ENCODE measurements at regions not wholly inside any gene's neighbourhood (a gene's known extent, or its start where the extent isn't known, plus 50 kb on each side); places are given as distances from the start of the nearest gene placed in this dataset.

DNA sequence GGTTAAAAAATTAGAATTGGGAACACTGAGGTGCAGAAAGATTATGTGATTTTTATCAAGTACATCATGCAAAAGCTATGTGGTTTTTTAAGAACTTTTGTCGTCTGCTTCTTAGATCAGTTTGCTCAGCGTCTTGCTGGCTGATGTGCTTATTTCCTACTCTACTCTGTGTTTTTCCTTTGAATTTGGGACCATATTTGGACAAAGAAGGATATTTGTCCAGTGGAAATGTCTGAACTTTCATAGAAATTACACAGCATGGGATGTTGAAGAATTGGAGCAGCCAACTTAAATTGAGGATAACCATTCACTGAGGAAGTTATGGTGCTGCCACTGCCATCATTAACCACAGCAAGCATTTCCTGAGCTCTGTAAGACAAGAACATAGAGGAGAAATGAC, 252.8 kb upstream of the HS3ST5 start:
- no peak for DNase-seq

DNA sequence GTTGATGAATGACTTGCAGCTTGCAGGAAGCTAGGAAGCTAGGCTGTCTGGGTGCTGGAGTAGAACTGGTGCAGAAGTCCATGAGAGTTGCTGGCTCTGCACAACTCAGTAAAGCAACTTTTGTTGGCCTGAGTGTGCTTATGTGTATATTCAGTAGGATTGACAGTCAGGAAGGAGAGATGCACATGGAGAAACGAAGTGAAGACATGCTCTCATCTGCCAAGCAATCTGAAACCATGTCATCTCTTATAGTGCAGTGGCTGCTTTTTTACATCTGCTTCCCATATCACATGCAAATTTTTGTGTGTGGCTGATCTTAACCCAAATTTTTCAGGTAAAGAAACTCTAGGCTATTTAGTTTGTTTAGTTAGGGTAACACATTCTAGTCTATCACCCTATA, 252.4 kb upstream of the HS3ST5 start:
- no peak for DNase-seq

DNA sequence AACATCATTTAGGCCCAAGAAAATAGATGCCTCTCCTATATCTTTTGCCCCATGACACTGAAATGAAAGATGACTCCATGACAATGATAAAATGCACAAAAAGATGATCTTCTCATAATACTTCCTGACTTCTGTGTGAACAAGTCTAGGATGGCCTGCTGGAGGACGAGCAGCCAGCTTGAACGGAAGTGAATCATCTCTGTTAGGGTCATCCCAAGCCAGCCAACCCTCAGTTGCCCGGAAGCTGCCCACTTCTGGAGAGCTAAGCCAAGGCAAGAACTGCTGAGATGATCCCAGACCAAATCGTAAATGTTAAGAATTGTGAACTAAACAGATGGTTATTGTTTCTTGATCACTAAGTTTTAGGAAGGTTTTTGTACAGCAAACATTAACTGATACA, 249.7 kb upstream of the HS3ST5 start:
- no peak for DNase-seq

DNA sequence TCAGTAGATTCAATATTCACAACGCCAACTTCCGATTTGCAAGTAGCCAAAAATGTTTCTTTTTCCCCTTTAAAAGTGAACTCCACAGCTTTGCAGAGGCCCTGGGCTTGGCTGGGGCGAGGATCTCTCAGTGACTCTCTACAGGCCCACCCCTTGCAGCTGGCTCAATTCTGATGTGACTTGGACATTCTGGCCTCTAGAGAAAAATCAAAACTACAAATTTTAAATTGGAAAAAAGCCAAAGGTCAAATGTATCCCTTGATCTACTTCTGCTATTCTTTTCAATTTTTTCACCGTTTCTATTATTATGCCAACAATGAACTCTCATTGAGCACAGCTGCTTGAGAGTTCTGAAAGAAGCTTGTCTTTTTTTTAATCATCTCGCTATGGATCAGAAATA, 245.9 kb upstream of the HS3ST5 start:
- no peak for DNase-seq

DNA sequence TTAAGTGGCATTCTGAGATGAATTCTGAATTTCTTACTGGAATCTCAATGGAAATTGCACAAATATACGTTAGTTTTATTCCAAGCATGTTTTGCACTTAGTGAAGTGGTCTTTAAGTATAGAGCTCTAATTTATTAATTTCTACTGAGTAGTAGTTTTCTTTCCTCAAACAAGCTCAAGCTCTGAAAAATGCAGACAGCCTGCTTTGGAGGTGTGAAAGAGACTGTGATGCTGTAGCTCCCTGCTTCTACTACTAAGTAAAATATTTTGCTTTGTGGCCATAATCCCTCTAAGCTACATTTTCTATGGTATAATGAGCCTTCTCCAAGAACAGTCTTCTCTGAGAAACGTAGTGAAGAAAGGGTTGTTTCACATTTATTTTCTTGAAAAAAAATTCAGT, 243.5 kb upstream of the HS3ST5 start:
- DNase-seq, result no peak

DNA sequence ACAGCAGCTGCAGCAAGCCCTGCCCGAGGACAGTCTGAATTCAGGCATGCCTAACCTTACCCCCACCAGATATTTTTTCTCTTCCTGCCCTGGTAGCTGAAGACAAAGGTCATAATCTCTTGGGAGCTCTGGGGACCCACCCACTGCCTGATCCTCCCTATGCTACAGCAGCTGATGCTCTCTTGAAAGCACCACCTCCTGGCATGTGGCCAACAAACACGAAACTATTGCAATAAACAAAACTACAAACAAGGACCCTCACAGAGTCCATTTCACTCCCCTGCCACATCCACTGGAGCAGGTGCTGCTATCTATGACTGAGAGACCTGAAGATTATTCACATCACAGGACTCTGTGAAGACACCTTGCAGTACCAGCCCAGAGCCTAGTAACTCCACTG, 238.5 kb upstream of the HS3ST5 start:
- DNase-seq, result no peak

DNA sequence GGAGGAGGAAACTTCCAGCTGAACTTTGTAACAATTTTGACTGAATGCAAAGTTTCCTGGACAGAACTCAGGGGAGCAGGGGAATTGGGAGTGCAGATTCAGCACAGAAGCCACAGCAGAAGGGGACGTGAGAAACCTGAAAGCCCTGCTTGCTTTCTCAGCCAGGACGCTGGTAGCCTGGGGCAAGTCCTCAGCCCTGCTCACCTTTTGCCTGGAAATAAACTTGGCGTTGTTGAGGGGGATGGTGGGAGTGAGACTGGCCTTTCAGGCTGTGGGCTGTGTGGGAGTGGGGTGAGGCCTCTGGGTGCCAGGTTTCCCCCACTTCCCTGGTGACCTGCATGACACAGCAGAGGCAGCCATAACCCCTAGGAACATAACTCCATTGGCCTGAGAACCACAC, 238.1 kb upstream of the HS3ST5 start:
- DNase-seq, result no peak

DNA sequence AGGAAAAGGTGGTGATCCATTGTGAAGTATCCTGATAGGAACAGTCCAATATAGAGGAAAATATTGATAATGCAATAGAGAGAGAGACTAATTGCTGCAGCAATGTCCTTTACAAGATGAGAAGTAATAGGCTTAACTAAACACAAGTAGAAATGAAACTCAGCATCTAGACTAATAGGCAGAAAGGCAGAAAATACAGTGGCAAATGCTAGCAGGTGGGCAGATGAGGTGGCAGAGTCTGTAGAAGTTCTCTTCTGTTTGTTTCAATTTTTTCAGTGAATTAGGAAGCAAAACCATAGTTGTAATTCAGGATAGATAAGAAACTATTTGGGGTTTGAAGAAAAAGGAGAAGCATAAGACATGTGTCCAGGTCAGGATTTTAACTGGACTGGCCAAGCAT, 236.7 kb upstream of the HS3ST5 start:
- no peak for DNase-seq

DNA sequence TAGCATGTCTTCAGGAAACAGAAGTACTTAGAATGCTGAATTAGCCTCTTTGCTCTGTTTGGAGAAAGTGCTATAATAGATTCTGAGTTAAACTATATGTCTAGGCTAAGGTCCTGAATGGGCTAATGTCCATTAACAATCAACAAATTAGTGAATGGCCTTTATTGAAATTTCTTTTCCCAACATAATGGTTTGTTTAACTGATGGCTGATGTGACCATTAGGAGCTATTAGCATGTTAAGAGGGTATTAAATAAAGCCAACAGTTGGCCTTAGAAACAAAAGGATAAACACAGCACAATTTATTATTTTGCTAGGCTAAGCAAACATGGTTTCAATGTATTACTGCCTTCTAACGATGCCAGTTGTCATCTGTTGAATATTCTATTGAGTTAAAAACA, 234.3 kb upstream of the HS3ST5 start:
- peak; percentile 82 for DNase-seq

DNA sequence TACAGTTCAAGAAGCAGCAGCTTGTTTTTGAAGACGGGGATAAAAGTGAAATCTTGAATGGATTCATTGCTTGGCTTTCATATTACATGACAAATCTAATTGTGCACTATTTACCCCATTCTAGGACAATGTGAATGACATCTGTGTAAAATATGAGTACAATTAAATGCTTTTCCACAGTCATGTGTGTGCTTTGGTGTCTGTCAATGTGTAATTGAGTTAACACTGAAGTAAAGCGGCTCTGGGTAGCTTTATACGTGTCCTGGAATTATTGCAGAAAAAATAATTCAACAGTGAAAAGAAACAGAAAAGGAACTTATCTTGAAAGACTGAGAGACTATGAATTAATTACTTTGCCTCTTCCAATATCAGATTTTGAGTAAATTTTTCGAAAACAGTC, 233.5 kb upstream of the HS3ST5 start:
- DNase-seq, result no peak

DNA sequence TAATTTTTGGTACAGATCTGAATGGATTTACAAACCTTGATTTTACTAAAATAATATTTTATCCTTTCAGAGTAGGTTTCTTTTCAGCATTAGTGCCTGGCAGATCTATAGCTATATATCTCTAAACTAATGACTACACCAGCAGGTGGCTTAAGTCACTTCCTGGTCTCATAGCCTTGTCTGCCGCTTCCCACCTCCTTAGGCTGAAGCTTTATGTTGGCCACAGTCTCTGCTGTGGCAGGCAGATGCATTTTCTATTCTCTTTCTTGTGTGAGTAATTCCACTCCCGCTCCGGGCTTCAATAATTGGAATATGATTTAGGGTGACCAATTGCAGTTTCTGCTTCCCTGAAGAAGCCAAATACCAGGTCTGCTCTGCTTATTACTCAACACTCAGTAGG, 226.8 kb upstream of the HS3ST5 start:
- DNase-seq, result no peak

DNA sequence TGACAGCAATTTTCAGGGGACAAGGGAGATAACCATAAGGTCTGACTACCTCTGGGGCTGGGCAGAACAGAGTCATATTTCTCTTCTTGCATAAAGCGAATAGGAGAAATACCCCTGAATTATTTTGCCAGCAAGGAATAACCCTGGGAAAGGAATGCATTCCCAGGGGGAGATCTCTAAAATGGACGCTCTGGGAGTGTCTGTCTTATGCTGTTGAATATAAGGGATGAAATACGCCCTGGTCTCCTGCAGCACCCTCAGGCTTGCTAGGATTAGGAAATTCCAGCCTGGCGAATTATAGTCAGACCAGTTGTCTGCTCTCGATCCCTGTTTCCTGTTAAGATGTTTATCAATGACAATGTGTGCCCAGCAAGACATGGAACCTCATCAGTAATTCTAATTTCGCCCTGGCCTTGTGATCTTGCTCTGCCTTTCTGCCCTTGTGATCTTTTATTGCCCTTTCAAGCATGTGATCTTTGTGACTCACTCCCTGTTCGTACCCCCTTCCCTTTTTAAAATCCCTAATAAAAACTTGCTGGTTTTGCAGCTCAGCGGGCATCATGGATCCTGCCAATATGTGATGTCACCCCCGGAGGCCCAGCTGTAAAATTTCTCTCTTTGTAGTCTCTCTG, 221.6 kb upstream of the HS3ST5 start:
- no peak for DNase-seq

DNA sequence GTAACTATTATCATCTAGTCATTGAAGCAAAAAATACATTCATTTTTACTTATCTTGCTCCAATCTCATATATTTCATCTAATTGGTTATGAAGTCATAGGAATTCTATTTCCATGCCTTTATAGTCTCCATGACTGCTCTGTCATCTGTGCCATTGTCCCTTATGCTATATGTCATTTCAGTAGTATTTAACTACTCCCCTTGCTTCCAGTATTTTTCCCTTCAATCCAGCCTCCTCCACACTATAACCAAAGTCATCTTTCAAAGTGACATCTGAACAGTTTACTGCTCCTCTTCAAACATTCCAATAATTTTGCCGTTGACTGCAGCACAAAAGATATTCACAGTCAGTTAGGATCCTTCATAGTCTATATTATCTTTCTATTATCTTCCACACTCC, 216.6 kb upstream of the HS3ST5 start:
- no peak for DNase-seq

DNA sequence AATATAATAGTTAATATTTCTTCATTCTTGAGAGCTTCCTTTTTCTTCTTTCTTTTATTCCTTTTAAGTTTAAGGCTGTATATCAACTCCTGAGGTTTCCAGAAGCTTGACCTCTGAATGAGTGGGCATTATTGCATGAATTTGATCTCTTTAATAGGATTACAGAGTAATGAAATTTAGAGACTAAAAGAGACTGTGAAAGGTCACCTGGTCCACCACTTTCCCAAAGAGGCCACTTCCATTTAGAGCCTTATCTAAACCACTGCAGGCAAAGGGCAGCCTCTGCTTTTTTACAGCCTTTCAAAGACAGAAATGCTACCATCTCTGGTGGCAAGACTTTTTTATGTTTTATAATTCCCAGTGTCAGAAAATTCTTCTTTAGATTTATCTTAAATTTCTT, 215.3 kb upstream of the HS3ST5 start:
- no peak for DNase-seq

DNA sequence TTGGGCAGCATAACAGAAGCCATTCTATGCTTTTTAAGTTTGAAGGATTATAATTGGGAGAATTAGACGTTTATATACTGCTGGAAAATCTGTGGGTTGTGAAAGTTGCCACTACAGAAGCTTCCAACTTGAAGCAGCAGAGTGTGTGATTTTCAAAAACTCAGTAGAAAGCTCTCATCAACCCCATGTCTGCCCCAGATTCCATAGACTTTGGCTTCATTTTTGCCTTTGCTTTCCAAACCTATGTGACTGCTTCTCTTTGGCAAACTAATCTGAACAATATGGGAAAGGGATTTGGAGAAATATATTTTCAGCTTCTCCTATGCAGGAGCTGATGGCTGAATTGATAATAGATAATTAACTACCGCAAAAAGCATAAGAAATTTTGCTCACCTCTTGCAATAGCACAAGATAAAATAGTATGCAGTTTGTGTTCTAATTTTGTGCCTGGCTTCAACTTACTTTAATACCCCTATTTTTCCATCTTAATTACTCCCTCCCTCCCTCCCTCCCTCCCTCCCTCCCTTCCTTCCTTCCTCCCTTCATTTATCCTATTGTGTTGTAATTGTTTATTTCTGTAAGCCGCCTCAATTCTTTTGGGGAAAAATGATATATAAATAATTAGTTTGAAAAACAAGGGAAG, 214.1 kb upstream of the HS3ST5 start:
- DNase-seq, result no peak

DNA sequence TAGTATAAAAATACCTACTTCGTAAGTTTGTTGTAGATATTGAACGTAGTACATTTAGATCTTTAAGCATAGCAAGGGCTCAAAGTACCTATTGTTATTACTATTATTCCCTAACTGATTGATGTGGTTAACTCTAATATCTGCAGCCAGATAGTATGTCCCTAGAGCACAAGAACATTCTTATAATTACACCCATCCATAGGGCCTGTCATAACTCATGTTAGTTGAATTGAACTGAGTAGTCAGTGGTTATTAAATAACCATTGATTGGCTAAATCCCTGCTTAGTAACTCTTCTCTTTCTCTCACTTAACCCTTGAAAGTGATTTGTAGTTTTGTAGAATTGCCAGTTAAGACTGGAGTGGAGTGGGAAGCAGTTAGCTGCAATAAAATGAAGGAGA, 207.5 kb upstream of the HS3ST5 start:
- DNase-seq, result no peak

DNA sequence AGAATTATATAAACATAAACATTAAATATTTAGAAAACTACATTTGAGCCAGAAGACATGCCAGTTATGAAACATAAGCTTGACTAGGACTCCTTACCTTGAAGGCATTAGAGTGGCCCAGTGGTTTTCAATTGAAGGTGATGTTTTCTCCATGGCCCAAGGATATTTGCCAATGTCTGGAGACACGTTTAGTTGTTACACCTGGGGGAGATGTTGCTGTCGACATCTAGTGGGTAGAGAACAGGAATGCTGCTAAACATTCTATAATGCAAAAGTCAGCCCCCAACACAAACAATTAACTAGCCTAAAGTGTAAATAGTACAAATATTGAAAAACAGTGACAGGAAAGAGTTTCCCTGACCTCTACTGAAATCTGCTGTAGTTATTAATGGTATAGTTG, 200.9 kb upstream of the HS3ST5 start:
- no peak for DNase-seq

DNA sequence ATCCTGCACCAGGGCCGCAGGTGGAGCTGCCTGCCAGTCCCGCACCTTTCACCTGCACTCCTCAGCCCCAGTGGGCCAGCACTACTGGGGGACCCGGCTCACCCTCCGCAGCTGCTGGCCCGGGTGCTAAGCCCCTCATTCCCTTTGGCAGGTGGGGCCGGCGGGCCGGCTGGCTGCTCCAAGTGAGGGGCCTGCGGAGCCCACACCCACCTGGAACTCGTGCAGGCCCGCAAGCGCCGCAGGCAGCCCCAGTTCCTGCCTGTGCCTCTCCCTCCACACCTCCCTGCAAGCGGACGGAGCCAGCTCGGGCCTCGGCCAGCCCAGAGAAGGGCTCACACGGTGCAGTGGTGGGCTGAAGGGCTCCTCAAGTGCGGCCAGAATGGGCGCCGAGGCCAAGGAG, 199.0 kb upstream of the HS3ST5 start:
- DNase-seq, result no peak

DNA sequence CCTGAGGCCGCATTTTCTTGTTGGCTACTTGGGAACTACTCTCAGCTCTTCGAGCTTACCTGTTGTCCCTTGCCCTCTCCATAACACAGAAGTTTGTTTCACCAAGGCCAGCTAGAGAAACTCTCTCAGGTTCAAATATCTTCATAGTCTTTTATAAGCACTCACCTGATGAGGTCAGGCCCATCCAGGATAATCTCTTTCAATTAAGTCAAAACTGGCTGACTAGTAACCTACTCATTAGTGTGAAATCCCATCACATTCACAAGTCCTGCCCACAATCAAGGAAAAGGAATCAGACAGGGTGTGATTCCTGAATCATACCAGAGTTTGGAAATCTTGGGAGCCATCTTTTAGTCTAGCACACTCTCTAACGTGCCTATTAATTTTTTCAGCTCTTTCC, 195.2 kb upstream of the HS3ST5 start:
- DNase-seq, result no peak

DNA sequence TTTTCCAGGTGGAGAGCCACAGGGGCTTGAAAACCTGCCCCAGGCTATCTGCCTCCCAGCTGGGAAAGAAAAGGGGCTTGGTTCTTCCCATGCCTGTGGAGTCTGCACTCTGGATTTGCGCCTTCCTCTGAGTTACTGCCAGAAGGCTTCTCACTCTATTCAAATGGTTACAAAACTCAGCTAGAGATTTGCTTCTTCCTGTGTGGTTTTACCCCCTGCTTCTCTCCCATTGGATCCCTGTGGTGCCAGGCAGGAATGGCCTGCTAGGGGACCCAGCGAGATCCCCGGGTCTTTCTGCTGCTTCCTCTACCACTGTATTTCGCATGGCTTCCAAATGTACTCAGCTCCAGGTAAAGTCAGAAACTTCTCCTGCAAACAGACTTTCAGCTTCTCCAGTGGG, 192.0 kb upstream of the HS3ST5 start:
- DNase-seq, result no peak

DNA sequence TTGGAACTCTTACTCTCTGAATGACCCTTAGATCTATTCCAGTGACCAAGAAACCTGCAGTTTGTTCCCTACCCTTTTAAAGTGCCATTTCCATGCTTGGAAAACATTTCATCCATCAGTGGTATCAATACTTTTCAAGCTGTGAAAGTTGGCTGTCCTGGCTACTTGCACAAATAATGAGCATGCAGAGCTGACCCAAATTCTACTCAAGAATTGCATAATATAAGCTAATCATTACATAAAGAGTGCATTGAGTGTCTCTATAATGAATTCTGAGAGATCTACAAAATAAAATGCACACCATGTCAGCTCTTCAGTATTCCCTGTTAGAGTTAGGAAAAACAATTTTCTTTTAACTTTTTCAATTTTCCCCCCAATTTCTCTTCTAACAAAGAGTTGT, 181.3 kb upstream of the HS3ST5 start:
- DNase-seq, result no peak

DNA sequence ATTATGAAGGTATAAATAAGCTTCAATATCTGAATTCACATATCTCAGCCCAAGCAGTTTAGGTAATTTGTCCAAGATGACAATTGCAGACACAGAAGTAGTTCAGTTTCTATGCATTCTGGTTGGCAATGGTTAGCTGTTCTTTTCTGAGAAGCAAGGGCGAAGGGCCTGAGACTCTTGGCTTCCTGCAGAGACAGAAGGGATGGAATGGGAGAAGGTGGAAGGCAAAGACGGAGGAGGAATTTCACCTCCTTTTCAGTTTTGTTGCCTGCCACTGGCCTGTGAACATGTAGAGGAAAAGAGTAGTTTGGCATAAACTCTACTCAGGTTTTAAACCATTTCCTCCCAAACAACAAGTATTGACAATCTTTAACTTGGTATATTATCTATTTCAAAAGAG, 180.7 kb upstream of the HS3ST5 start:
- no peak for DNase-seq

DNA sequence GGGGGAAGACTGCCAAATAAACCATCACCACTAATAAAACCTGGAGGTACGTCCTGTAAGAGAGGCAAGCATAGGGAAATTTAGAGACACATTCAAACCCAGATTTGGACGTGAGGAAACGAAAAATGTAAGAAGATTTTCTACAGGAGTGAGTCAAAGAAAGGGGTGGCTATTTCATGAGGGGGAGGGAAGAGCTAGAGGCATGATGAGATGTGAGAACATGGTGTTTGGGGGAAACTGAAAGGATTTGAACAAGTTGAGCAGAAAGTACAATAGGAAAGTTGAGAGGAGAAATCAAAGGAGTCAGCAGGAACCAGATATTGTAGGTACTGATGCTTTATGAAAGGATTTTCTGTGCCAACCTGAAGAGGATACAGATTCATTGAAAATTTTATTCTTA, 179.1 kb upstream of the HS3ST5 start:
- DNase-seq, result no peak

DNA sequence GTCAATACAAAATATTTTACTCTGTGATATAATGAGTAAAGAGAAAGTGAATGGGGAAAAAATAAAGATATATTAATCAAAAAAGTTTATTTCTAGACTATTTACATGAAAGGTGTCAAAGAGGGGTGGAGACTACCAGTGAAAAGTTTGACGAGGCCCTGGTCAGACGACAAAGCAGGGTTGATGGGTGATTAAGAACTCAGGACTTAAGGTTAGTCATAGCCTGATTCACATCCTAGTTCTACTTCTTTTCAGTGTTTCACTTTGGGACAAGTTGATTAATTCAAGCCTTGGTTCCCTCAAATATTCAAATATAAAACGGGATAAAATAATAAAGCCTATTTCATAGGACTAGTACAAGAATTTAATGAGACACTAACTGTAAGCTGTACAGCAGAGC, 178.2 kb upstream of the HS3ST5 start:
- no peak for DNase-seq

DNA sequence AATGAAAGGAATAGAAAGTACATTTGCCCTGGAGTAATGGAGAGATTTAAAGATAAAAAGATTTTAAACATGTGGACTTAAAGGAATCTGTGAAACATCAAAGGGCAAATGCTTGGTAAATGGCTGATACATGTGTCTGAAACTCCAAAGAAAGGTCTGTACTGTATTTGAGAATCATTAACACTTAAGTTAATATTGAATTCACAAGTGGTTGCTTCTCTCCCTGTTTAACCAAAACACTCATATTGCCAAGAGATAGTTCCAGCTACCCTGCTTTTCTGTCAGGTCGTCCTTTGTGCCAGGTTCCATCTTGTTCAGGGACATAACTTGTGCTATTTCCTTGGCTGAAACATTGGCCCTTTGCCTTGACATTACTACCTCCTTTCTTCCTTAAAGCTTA, 171.3 kb upstream of the HS3ST5 start:
- DNase-seq, result no peak

DNA sequence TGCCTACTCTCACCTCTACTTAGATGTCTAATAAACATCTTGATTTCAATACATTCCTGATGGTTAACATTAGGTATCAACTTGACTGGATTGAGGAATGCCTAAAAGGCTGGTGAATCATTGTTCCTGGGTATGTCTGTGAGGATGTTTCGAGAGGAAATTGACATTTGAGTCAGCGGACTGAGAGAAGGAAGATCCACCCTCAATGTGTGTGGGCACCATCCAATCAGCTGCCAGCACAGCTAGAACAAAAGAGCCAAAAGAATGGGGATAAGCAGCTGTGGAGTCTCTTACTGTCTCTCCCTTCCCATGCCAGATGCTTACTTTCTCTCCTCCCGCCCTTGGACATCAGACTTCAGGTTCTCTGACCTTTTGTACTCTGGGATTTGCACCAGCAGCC, 128.6 kb upstream of the HS3ST5 start:
- DNase-seq, result no peak
